ENCODE measurements at regions not wholly inside any gene's neighbourhood (a gene's known extent, or its start where the extent isn't known, plus 50 kb on each side); places are given as distances from the start of the nearest gene placed in this dataset.
A peak's percentile ranks its signal among the peaks of the same experiment; 100 is the strongest.
"Not testable (repeated sequence)": the region's sequence is repeated elsewhere in the genome, so short reads cannot be mapped to it uniquely, and the experiment has no call there.

DNA sequence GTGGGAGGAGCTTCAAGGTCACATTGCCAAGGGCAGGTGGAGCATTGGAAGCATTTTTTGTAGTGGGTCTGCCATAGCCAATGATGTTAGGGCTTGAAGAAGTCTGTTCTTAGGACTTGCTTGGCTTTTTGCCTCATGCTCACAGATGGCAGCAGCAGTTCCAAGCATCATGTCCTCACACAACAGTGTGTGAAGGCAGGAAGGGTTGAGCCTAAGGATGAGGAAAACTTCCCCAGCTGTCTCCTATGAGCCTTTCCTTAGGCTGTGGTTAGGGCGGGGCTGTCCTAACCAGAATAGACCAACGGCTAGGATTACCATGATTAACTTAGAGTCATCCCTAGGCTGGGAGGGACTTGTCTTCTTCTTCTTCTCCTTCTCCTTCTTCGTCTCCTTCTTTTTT, 76.2 kb upstream of the KCNA1 start:
- Histone ChIP-seq H3K4me1 (replicated peaks; ENCODE audit: insufficient read depth) (no peaks in the 10 kb centered on the region), H3K79me2 (ENCODE audit: low read depth) (no peaks in the 10 kb centered on the region), H3K27me3 (ENCODE audit: insufficient read depth, low read depth) (peaks cover 75% of the 10 kb centered on the region), H3K9me3 (ENCODE audit: insufficient read depth, low read depth) (no peaks in the 10 kb centered on the region), H3K36me3 (ENCODE audit: low read depth) (no peaks in the 10 kb centered on the region), H4K20me1 (ENCODE audit: insufficient read depth) (no peaks in the 10 kb centered on the region), H3K9me2 (ENCODE audit: insufficient read depth) (no peaks in the 10 kb centered on the region), H2AFZ (no peak overlapping the region), H3K4me2 (no peak overlapping the region), H3K4me3 (no peak overlapping the region), H3K27ac (no peak overlapping the region), H3F3A (ENCODE audit: insufficient read depth, low read depth) (no peaks in the 10 kb centered on the region)
- no peak for DNase-seq
- intact Hi-C loops (cut with micrococcal nuclease; ENCODE audit: unreplicated experiment), result no loop called here
- ChIA-PET POLR2A (ENCODE audit: unreplicated experiment) (no interaction called here), CTCF (no interaction called here)
- BruUV-seq (replicated peaks), result no TSS peak
- TF ChIP-seq, protein P1, sequence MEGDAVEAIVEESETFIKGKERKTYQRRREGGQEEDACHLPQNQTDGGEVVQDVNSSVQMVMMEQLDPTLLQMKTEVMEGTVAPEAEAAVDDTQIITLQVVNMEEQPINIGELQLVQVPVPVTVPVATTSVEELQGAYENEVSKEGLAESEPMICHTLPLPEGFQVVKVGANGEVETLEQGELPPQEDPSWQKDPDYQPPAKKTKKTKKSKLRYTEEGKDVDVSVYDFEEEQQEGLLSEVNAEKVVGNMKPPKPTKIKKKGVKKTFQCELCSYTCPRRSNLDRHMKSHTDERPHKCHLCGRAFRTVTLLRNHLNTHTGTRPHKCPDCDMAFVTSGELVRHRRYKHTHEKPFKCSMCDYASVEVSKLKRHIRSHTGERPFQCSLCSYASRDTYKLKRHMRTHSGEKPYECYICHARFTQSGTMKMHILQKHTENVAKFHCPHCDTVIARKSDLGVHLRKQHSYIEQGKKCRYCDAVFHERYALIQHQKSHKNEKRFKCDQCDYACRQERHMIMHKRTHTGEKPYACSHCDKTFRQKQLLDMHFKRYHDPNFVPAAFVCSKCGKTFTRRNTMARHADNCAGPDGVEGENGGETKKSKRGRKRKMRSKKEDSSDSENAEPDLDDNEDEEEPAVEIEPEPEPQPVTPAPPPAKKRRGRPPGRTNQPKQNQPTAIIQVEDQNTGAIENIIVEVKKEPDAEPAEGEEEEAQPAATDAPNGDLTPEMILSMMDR (conservative IDR thresholded peaks at IDR 0.05), result no peak
- TF ChIP-seq EZH2 (IDR thresholded peaks at IDR 0.05; ENCODE audit: low read depth), result no peak

DNA sequence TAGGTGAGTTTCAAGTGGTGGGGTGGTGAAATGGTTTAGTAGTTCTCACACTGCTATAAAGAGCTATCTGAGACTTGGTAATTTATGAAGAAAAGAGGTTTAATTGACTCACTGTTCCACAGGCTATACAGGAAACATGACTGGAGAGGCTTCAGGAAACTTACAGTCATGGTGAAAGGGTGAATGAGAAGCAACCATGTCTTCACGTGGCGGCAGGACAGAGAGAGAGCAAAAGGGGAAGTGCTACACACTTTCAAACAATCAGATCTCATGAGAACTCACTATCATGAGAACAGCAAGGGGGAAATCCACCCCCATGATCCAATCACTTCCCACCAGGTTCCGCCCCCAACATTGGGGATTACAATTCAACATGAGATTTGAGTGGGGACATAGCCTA, 67.3 kb upstream of the KCNA1 start:
- H4K20me1 ChIP-seq (ENCODE audit: insufficient read depth); BruUV-seq (replicated peaks); H3K4me2 ChIP-seq; H3K4me3 ChIP-seq; H3F3A ChIP-seq (ENCODE audit: insufficient read depth, low read depth); H3K36me3 ChIP-seq (ENCODE audit: low read depth); H3K9me2 ChIP-seq (ENCODE audit: insufficient read depth); H2AFZ ChIP-seq; H3K27ac ChIP-seq; H3K79me2 ChIP-seq (ENCODE audit: low read depth); H3K9me3 ChIP-seq (ENCODE audit: insufficient read depth, low read depth); intact Hi-C loops (cut with micrococcal nuclease; ENCODE audit: unreplicated experiment); H3K4me1 ChIP-seq (replicated peaks; ENCODE audit: insufficient read depth); POLR2A ChIA-PET (ENCODE audit: unreplicated experiment): not testable (repeated sequence)
- CTCF ChIA-PET, result interaction anchor here (1.1 kb wide), 1 partner anchor 8 kb away, joined by 4 read pairs; no protein-coding TSS in a partner anchor
- peaks cover 11% of the 10 kb centered on the region; the same call in 1 of the 2 replicates for H3K27me3 ChIP-seq (ENCODE audit: insufficient read depth, low read depth)
- DNase-seq, result peak in 1 of 2 experiments; percentile 12

DNA sequence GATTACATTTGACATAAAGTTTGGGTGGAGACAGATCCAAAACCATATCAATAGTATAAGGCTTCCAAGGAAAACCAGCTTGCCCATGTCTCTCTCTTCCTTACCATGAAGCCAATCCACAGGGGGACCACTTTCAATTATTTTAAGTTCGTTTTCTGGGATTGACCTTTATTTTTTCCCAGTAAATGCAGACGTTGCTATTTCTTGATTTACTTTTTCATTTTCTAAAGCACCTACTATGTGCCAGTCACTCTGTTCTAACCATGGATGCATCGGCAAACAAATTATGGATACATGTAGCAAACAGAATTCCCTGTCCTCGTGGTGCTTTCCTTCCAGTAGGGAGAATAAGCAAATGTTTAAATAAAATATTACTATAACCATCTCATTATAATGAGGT, 65.8 kb upstream of the KCNA1 start:
- Histone ChIP-seq H3K4me2 (no peak overlapping the region), H3K79me2 (ENCODE audit: low read depth) (no peaks in the 10 kb centered on the region), H3K27me3 (ENCODE audit: insufficient read depth, low read depth) (peaks cover 6% of the 10 kb centered on the region; the same call in 1 of the 2 replicates), H3K36me3 (ENCODE audit: low read depth) (no peaks in the 10 kb centered on the region), H3K9me2 (ENCODE audit: insufficient read depth) (0 out of 2 replicates have a peak, but pooled peaks cover 4% of the 10 kb centered on the region), H3F3A (ENCODE audit: insufficient read depth, low read depth) (no peaks in the 10 kb centered on the region), H3K9me3 (ENCODE audit: insufficient read depth, low read depth) (no peaks in the 10 kb centered on the region), H3K27ac (no peak overlapping the region), H3K4me1 (replicated peaks; ENCODE audit: insufficient read depth) (no peaks in the 10 kb centered on the region), H2AFZ (no peak overlapping the region), H4K20me1 (ENCODE audit: insufficient read depth) (no peaks in the 10 kb centered on the region), H3K4me3 (no peak overlapping the region)
- peak in 1 of 2 experiments; percentile 17 for DNase-seq
- no peak for TF ChIP-seq EZH2 (IDR thresholded peaks at IDR 0.05; ENCODE audit: low read depth)
- TF ChIP-seq, protein P1 (conservative IDR thresholded peaks at IDR 0.05), result no peak
- intact Hi-C loops (cut with micrococcal nuclease; ENCODE audit: unreplicated experiment), result no loop called here
- CTCF ChIA-PET, result no interaction called here
- POLR2A ChIA-PET (ENCODE audit: unreplicated experiment), result no interaction called here
- no TSS peak for BruUV-seq (replicated peaks)

DNA sequence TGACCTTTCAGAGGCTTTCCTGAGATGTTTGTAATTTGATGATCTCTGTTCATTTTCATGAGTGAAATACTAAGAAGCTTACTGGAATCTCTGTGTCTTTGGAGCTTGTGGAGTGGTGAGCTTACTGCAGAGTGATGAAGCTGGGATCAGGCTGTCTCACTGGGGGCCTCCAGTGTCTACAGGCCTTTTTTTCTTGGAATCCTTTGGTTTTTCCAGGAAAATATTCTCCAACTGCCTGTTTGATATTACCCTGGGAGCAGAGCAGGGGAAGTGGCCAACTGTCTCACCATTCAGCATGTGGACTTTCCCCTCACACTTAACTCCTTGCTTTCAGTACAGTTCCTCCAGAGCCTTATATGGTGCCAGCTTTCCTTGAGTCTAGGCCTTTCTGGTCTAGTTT, 62.0 kb upstream of the KCNA1 start:
- no peaks in the 10 kb centered on the region for H3K9me2 ChIP-seq (ENCODE audit: insufficient read depth)
- H3K27me3 ChIP-seq (ENCODE audit: insufficient read depth, low read depth), result peaks cover 38% of the 10 kb centered on the region
- no TSS peak for BruUV-seq (replicated peaks)
- H3K4me3 ChIP-seq, result no peak overlapping the region
- ChIA-PET POLR2A (ENCODE audit: unreplicated experiment) (no interaction called here), CTCF (no interaction called here)
- H3K4me1 ChIP-seq (replicated peaks; ENCODE audit: insufficient read depth), result no peaks in the 10 kb centered on the region
- no peak overlapping the region for H2AFZ ChIP-seq
- no peaks in the 10 kb centered on the region for H3K79me2 ChIP-seq (ENCODE audit: low read depth)
- no peaks in the 10 kb centered on the region for H3K9me3 ChIP-seq (ENCODE audit: insufficient read depth, low read depth)
- H3K4me2 ChIP-seq, result no peak overlapping the region
- 0 out of 2 replicates have a peak, but pooled peaks cover 4% of the 10 kb centered on the region for H4K20me1 ChIP-seq (ENCODE audit: insufficient read depth)
- no peaks in the 10 kb centered on the region for H3K36me3 ChIP-seq (ENCODE audit: low read depth)
- TF ChIP-seq EZH2 (IDR thresholded peaks at IDR 0.05; ENCODE audit: low read depth), result no peak
- TF ChIP-seq, protein P1 (conservative IDR thresholded peaks at IDR 0.05), result no peak
- no peak for DNase-seq
- no peak overlapping the region for H3K27ac ChIP-seq
- intact Hi-C loops (cut with micrococcal nuclease; ENCODE audit: unreplicated experiment), result no loop called here
- H3F3A ChIP-seq (ENCODE audit: insufficient read depth, low read depth), result no peaks in the 10 kb centered on the region

All from PC-9 (cell line).